ENCODE measurements at regions not wholly inside any gene's neighbourhood (a gene's known extent, or its start where the extent isn't known, plus 50 kb on each side); places are given as distances from the start of the nearest gene placed in this dataset.
"Not testable (repeated sequence)": the region's sequence is repeated elsewhere in the genome, so short reads cannot be mapped to it uniquely, and the experiment has no call there.

- FAIRE-seq: no peak
Observed at GRCh38 chr2:121149384-121149783, 135.6 kb downstream of the TFCP2L1 start.

GRCh38 chr2:121150126-121150525 lies 134.9 kb downstream of the TFCP2L1 start:
- FAIRE-seq: no peak

GRCh38 chr2:121150713-121151112 lies 134.3 kb downstream of the TFCP2L1 start:
- no peak for FAIRE-seq

- no peak for FAIRE-seq
Observed at GRCh38 chr2:121151311-121152109, 133.5 kb downstream of the TFCP2L1 start.

GRCh38 chr2:121152861-121153260 lies 132.1 kb downstream of the TFCP2L1 start:
- no peak for FAIRE-seq

GRCh38 chr2:121153516-121153915 lies 131.5 kb downstream of the TFCP2L1 start:
- FAIRE-seq: no peak

- FAIRE-seq: no peak
Observed at GRCh38 chr2:121155502-121156056, 129.4 kb downstream of the TFCP2L1 start.

GRCh38 chr2:121157481-121157880 lies 127.5 kb downstream of the TFCP2L1 start:
- not testable (repeated sequence) for FAIRE-seq

GRCh38 chr2:121159291-121160071 lies 125.5 kb downstream of the TFCP2L1 start:
- no peak for FAIRE-seq

GRCh38 chr2:121160366-121160765 lies 124.6 kb downstream of the TFCP2L1 start:
- FAIRE-seq: no peak

GRCh38 chr2:121161272-121161671 lies 123.7 kb downstream of the TFCP2L1 start:
- FAIRE-seq: no peak

GRCh38 chr2:121162893-121163292 lies 122.1 kb downstream of the TFCP2L1 start:
- no peak for FAIRE-seq

GRCh38 chr2:121164042-121164441 lies 121.0 kb downstream of the TFCP2L1 start:
- FAIRE-seq: no peak

GRCh38 chr2:121165038-121165542 lies 119.9 kb downstream of the TFCP2L1 start:
- FAIRE-seq: no peak
